ENCODE measurements at regions not wholly inside any gene's neighbourhood (a gene's known extent, or its start where the extent isn't known, plus 50 kb on each side); places are given as distances from the start of the nearest gene placed in this dataset.

- TF ChIP-seq CTCF (conservative IDR thresholded peaks at IDR 0.05) = no peak
- no peak for TF ChIP-seq EZH2 (IDR thresholded peaks at IDR 0.05; ENCODE audit: low read depth)
Measured at GRCh38 chr3:182601597-182601996, 191.7 kb upstream of the ATP11B start.

All from PC-9 (cell line).